NCI-H2196 treated with DMSO at 0.1 percent for 48 hours (cell line): ENCODE measurements at regions not wholly inside any gene's neighbourhood (a gene's known extent, or its start where the extent isn't known, plus 50 kb on each side); places are given as distances from the start of the nearest gene placed in this dataset.

ENCODE experiments used
- DNase-seq: peaks from one replicate; lab custom pipeline; 2025; ENCODE audit not compliant: unreplicated experiment; lab: John Stamatoyannopoulos, UW

DNA sequence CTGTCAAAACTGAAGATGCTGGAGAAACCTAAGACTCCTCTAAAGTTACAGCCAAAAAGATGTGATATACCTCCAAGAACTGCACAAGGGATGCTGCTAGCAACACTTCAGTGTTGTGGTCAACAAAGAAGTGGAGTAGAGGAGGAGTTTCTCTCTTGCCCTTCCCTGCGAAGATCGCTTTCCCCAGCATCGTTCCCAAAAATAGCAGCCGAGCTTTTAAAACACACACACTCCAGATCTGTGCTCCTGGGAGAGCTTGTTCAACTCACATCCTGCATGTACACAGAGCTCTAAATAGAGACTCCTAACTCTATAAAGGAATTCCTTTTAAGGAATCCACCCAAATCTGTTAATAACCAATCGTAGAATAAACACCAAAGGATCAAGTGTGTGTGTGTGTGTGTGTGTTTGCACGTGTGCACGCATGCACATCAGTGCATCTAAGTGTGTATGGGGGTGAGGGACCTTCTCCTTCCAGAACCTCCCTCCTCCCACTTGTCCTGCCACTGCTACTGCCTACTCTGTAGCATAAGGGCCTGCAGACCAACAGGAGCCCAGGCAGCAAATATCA, 58.5 kb downstream of the PSMG1 start:
- DNase-seq = no peak

DNA sequence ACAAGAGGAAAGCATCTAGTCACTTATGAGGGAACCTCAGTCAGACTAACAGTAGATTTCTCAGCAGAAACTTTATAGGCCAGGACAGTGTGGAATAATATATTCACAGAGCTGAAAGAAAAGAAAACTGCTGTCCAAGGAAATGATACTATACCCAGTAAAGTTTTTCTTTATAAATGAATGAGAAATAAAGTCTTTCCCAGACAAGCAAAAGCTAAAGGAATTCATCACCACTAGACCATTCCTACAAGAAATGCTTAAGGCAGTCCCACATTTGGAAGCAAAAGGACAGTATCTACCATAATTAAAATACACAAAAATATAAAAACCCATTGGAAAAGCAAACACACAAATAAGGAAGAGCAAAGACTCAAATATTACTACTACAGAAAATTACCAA, 59.9 kb downstream of the PSMG1 start:
- no peak for DNase-seq

DNA sequence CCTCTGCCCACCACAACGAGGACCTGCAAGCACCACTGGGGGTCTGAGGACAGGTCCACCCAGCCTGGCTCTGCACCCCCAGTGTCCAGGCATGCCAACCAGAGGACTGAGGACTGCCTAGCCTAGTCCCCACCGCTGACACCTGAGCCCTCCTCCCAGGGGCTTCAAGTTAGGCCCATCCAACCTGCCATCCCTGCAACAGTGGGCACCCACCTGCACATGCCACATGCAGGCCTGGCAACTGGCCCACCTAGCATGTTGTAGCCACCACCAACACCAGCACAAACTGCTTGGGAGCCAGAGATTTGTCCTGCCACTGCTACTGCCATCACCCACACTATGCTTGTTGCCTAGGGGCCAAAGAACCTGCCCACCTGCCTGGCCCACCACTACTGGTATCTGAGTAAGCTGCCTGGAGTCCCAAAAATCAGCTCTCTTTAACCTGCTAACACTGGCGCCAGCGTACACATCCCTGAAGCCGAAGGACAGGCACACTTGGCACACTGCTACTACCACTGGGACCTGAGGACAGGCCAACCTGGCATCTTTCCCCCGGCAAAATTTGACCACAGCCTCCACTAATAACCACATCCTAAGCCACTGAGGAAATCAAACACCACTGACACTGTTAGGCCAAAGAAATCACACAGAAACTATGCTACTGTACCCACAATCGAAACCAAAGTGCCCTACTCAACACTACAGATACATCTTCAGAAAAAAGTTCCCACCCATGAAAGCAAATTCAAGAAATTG, 61.5 kb downstream of the PSMG1 start:
- DNase-seq = no peak

DNA sequence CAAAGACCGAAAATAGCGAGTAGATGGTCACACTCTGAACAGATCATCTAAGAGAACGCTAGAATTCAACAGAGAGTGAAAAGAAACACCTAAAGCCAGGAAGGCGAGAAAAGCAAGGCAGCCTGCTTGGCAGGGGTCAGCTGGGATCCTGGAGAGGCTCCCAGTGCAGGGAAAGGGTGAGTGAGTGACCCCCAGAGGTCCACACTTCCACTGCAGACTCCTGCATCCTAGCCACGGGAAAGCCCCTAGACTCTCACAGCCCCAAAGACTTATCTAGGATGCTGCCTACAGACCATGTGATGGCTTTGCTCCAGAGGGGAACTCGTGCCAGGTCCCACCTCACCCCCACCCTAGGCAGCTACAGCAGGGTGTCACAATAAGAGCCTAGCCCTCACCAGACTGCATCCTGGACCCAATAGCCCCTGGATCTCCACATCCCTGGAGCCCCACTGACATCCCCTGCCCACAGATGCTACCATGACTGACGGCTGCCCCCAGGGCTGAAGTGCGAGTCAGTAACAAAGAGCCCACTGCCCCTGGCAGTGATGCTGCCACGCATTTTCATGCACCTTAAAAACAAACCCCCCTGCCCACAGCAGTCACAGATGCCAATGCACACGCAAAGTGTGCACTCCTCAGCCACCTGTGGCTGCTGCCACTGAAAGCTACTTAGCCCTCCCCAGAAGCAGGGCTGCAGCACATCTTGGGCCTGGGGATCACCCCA, 62.2 kb downstream of the PSMG1 start:
- DNase-seq = no peak

DNA sequence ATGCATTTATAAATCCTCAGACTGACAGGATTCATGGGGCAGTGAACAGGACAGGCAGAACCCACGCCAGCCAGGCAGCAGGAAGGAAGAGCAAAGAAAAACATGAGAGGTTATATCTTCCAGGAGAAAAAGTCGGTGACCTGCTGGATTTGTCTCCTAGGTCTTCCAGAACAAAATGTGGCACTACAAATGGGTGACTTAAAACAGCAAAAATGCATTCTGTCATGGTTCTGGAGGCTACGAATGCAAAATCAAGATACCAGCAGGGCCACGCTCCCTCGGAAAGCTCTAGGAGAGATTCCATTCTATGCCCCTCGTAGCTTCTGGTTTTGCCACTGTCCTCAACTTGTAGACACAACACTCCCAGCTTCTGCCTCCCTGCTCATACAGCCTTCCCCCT, 63.4 kb downstream of the PSMG1 start:
- DNase-seq = no peak

DNA sequence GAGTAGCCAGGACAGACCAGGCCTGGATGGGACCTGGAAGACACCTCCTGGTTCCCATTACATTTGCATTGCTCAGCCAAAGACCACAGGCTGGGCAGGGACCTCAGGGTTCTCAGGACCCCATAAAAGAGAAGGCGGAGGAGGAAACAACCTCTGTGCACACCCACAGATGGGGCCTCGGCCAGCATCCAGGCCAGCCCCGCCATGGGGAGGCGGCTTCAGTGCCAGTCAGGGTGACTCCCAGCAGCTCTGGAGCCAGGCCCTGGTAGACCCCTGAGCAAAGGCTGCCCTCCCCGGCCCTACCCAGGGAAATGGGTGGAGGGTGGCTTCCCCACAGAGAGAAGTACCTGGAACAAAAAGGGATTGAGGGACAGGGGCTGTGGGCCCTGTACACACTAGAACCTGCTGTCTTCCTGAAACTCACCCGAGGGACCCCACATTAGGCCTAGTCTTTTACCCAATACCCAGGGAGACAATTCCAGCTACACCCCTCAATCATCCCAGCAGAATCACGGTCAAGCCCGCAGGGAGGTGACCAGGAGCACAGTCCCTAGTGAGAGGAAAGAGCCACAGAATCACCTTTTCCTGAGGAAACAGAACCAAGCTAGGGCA, 64.5 kb downstream of the PSMG1 start:
- DNase-seq = no peak

DNA sequence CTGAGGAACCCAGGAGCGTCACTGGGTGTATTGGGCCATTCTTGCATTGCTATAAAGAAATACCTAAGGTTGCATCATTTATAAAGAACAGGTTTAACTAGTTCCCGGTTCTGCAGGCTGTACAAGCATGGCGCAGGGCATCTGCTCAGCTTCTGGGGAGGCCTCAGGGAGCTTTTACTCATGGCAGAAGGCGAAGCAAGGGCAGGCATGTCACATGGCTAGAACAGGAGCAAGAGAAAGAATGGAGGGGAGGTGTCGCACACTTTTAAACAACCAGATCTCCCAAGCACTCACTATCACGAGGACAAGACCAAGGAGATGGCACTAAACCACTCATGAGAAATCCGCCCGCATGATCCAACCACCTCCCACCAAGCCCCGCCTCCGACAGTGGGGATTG, 65.2 kb downstream of the PSMG1 start:
- no peak for DNase-seq

DNA sequence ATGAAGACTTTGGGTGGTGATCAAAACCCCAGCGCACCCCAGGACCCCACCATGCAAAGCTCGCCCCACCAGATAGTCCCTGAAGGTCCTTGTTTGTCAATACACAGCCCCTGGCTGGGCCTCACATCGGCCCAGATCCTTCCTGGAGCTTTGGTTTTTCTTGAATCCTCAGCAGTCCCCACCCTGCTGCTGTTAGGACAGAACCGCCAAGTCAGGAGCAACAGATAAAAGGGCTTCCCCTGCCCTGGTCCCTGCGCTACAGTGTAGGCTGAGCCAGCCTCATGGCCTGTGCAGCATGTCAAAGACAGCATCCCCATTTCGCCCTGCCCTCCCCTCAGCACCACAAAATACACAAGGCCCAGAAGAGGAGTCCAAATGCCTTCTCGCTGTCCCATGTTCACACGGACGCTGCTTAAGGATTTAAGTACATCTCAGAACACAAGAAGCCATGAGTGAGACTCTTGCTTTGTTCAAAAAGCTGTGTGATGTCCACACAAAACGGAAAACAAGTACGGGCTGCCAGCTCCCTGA, 65.7 kb downstream of the PSMG1 start:
- DNase-seq = no peak

DNA sequence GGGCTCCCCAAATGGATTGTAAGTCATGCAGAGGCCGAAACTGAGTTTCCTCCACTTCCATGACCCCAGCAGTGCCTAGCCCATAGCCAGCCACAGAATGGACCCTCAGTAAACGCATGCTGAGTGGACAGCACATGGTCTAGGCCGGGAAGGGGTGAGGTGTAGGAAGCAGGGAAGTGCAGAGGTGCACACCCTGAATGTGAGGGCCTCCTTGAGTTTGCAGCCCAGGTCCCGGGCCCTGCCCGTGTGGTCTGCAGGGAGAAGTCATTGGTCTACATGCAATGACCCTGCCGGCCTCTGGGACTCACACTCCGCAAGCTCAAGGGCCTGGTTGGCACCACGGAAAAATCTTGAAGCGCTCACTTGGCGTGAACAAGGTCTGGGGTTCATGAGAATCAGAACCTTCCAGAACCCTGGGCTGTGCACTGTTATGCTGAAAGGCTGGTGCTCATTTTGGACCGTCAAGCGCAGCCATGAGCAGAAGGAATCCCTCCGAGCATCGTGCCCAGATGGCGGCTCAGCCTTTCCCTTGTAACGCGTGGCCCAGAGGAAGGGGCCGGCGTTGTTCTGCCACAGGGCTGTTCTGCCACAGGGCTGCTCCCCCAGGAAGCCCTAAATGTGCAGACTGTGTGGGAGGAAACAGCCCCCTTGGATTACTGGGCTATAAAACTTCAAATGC, 66.4 kb downstream of the PSMG1 start:
- no peak for DNase-seq

DNA sequence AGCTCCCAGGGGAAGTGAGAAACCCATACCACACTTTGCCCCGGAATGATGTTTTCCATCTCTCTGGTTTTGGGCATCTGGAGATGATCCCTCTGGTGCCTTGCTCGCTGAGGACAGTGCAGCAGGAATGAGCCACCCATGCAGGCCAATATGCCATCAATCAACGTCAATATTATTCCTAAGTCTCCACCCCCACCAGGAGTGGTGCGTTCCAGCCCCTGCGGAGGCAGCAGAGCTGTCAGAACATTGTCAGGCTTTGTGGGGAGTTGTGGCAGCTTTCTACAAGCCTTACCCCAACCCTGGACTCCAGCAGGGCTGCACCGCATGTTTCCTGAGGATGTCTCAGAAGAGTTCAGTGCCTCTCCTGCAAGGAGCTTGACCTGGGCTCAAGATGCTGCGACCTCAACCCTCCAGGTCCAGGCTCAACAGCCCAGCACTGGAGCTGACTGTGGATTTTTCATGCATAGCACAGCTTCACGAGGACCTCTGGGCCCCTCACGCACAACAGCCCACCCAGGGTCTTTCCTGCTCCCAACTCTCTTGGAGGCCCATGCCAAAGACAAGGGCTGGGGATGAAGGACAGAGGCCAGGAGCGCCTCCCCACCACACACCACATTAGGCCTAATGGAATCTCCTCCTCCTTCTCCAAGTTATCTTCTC, 67.5 kb downstream of the PSMG1 start:
- no peak for DNase-seq

DNA sequence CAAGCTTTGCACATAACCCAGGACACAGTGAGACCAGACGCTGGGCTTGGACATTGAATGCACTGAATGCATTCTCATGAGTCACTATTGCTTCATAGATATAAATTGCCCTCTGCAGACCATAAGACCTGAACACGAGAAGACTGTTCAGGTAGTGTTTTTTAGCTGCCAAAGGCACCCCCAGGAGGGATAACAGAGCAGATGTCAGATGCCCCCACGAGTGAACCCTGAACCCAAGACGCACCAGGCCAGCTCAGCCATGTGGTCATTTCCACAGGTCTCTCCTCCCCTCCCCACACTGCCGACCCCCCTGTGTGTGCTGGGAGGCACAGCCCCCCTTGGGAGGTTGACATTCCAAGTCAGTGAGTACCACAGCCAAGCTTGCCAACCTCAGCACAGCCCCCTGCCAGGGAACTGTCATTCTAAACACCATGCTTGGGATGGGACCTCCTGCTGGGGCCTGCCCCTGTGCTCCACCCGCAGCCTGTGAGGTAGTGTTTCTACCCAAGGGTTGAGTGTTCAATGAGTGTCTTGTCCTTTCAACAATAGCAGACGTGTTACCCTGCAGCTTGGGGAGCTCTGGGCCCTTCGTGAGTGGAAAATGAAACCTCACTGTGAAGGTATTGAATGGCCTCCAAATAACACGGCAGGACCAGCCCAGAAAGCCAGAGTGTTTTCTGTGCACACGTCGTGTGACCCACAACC, 68.2 kb downstream of the PSMG1 start:
- DNase-seq = no peak

DNA sequence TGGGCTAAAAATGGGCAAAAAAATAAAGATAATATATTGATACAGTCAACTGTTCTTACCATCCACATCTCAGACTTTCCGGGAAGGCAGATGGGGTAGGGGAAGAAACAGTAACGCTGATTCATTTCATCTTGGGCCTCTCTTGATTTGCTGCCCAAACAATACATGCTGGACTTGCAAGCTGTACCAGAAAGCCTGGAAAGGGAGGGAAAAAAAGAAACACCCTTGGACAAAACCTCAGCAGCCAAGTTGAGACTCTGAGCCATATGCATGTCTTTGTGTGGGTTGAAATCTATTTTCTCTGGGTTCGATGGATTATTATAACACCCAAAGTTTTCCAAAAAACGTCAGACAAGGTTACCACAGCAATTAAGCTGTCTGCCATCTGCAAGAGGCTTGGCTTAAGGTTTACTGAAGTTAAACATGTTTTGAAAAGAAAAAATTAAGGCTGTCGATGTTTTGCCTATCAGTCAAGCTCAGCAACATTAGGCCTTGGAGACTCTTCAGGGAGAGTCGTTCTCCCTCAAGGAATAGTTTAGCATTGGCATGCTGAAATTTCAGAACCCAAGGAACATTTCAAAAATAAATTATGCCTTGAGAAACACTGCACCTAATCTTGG, 71.2 kb downstream of the PSMG1 start:
- DNase-seq = no peak

DNA sequence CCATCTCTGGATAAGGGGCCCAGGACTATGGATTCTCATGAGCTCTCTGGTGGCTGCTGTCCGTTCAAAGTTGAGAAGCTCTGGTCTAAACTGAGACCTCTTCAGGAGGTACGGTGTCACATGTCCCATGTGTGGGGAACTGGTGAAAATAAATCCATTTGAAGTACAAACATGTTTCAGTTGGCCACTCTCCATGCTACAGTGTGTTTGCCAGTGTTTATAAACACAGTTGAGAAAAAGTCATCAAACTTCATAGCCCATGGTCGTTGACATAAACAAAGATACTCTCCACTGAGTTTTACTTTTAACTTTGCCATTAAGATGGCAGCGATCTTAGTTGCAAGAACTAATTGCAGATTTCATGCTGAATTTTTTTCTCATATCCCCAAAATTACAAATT, 72.8 kb downstream of the PSMG1 start:
- DNase-seq = no peak

DNA sequence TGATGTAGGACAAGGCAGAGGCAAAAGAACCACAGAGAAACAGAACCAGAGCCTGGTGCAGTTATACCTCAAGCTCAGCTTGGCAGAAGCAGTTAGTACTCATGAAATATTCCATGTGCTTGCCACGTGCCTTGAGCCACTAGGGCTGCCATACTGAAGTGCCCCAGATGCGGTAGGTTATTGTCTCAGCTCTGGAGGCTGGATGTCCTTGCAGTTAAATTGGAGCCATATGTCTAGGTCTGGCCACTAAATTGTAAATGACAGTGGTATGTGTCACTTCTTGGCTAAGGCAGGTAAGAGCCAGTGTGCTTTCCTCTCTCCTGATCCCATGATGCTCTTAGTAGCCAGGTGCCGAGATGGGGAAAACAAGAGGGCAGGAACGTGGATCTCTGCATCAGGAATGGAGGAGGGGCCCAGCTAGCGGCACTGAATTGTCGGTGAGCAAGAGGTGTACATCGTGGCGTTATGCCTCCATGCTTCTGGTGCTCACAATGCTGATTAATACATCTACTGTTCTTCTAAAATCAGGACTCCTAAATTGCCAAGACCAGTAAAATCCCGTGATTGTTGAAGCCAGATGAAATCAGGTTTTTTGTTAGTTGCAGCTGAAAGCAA, 73.5 kb downstream of the PSMG1 start:
- DNase-seq = no peak

DNA sequence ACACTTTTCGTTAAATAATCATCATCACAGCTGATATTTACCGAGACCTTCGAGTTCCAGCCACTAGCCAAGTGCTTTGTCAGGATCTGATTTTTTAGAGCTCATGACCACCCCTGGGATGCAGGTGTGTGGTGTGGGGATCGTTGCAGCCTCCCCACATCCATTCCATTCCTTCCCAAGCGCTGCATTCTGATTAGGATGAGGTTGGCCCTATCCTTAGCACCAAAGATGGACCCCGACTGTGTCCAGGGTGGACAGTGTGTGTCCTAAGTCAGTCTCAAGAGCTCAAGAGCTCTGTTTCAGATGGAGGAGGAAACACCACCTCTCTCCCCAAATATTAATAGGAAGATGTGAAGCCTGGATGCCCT, 74.1 kb downstream of the PSMG1 start:
- no peak for DNase-seq

DNA sequence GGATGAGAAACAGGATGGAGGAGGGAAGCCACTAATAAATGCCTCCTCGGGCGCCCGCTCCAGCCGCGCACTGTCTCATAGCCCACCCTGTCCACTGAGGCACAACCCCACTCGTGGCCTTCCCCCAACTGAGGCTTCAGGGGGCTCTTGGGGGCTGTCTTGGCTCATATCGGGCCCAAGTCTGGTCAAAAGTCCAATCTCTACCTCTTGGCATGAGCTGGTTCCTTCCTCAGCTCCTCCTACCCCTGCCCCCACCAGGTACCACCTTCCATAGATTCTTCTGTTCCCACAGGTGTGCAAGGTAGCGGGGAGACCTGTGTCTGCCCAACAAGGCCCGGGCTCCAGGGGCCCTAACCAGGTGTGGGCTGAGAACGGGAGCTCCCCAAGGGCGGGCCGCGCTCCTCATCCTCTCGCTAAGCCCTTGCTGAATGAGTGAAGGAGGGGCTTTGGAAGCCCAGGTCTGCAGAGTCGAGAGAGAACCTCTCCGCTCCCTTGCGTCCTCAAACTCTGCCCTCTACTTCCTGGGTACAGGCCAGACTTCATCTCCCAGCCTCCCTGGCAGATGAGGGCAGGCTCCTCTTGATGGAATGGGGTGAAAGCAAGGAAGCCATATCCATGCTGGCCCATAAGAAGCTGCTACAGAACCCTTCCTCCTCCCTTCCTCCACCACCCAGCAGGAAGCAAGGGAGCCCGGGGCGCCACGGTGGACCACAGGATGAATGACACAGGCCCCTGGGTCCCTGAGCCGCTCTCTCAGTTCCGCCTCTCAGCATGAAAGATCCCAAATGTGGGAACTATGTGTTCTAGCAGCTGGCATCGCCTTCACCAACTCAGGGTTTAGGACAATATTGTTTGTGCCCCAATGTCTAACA, 74.7 kb downstream of the PSMG1 start:
- DNase-seq = no peak

DNA sequence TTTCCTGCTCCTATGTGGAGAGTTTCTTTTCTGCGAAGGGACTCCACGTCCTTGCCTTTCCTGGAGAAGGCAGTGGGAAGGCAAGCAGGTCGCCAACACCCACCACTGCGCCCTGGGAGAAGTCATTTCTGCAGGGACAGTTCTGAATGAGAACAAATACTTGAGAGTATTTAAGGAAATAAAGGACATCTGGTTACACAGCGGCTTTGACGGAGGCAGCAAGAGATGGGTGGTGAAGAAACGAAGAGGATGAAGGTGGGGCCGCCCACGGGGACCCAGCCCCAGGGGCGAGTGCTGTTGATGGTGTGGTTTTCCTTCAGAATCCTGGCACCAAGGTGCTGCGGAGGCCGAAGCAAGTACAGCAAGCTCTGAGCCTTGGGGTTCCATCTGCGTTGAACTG, 75.5 kb downstream of the PSMG1 start:
- no peak for DNase-seq

DNA sequence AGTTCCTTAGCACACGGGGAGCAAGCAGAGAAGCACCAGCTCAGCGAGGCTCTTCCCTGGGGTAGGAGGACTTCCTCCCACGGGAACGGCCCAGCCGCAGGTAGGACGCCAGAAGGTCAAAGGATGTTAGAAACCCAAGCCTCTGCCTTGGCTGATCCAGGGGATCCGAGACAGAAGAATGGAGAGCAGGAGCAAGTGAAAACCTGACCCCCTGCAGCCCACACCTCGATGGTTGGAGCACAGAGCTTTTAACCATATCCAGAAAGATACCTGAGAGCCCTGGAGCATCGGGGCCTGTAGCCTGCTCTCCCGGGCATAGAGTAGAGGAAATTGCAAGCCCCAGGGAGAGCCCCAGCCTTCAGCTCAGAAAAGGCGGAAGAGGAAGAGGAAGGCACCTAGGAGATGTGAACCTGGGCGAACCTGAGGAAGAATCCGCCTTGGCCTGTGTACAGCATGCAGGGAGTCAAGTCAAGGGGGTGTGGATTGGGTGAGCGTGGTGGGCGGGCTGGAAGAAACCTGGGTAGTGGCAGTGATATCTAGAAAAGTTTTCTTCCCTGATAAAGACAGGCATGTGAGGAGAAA, 76.3 kb downstream of the PSMG1 start:
- no peak for DNase-seq
